Endothelial cell of umbilical vein (primary cell): ENCODE measurements at regions not wholly inside any gene's neighbourhood (a gene's known extent, or its start where the extent isn't known, plus 50 kb on each side); places are given as distances from the start of the nearest gene placed in this dataset.

Experiments
- CTCF ChIP-seq, 2 donors: IDR thresholded peaks; 1 replicate in 1 of 2; 2 replicates in 1 of 2; pipeline ENCODE4 v1.5.1; 2011; ENCODE audit warnings: low read length in 2 of 2, mild to moderate bottlenecking in 2 of 2, moderate library complexity in 2 of 2, control low read depth in 1 of 2, inconsistent platforms in 1 of 2, low read depth in 1 of 2; ENCODE audit not compliant: insufficient read depth in 1 of 2; ENCODE audit errors: extremely low read depth in 1 of 2
- EZH2 ChIP-seq: IDR thresholded peaks from 2 replicates; pipeline ENCODE4 v1.6.1; 2012; ENCODE audit warnings: borderline replicate concordance, low read depth, mild to moderate bottlenecking, moderate library complexity, low read length, inconsistent platforms; ENCODE audit not compliant: severe bottlenecking
- FOS ChIP-seq: IDR thresholded peaks from 2 replicates; pipeline ENCODE4 v1.6.1; 2011; ENCODE audit warnings: mild to moderate bottlenecking, low read length, moderate library complexity, borderline replicate concordance; ENCODE audit not compliant: insufficient read depth
- GATA2 ChIP-seq: IDR thresholded peaks from 2 replicates; pipeline ENCODE4 v1.7.0; 2011; ENCODE audit warnings: low read depth, mild to moderate bottlenecking, moderate library complexity, mixed read lengths, low read length; ENCODE audit not compliant: insufficient read length, insufficient read depth
- JUN ChIP-seq: IDR thresholded peaks from 2 replicates; pipeline ENCODE4 v1.6.1; 2011; ENCODE audit warnings: borderline replicate concordance, low read depth; ENCODE audit not compliant: insufficient read length, insufficient read depth
- MAX ChIP-seq: IDR thresholded peaks from 2 replicates; pipeline ENCODE4 v1.6.1; 2011; ENCODE audit not compliant: insufficient read depth, insufficient read length
- MYC ChIP-seq: IDR thresholded peaks from one replicate; pipeline ENCODE4 v1.6.1; 2011; ENCODE audit warnings: mild to moderate bottlenecking, low read depth, low read length
- POLR2A ChIP-seq: IDR thresholded peaks from 2 replicates; pipeline ENCODE4 v1.6.1; 2012; ENCODE audit warnings: low read depth, mild to moderate bottlenecking, control low read depth, low read length
- POLR2AphosphoS5 ChIP-seq: IDR thresholded peaks from 2 replicates; pipeline ENCODE4 v1.6.1; 2012; ENCODE audit warnings: low read depth, mild to moderate bottlenecking, control low read depth, low read length, moderate library complexity; ENCODE audit not compliant: insufficient read depth

DNA sequence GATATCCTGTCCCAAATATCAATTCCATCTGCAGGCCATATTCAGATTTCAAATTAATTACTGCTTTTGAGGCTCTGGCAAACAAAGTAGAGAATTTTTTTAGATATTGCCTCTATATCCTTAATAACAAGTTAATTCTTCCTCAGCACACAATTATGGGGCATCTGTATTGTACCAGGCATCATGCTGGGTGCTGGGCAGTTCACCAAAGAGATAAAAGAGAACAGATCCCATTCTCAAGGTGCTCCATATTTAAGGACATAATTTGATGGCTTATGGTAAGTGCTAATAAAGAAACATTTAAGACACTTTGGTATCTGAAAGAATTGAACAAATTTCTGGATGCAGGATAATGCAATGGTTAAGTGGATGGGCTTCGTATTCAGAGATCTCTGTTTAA is 65.8 kb downstream of the SPCS3 start:
- TF ChIP-seq POLR2A = no peak
- no peak for TF ChIP-seq POLR2AphosphoS5
- TF ChIP-seq CTCF (IDR thresholded peaks at IDR 0.05; ENCODE audit: extremely low read depth in 1 of 2, insufficient read depth in 1 of 2, low read depth in 1 of 2, low read length in 2 of 2) = no peak
- TF ChIP-seq MAX = no peak
- TF ChIP-seq EZH2 = no peak
- TF ChIP-seq GATA2 = no peak
- no peak for TF ChIP-seq MYC
- TF ChIP-seq JUN = no peak
- no peak for TF ChIP-seq FOS
